ENCODE measurements at regions not wholly inside any gene's neighbourhood (a gene's known extent, or its start where the extent isn't known, plus 50 kb on each side); places are given as distances from the start of the nearest gene placed in this dataset.
A peak's percentile ranks its signal among the peaks of the same experiment; 100 is the strongest.

DNA sequence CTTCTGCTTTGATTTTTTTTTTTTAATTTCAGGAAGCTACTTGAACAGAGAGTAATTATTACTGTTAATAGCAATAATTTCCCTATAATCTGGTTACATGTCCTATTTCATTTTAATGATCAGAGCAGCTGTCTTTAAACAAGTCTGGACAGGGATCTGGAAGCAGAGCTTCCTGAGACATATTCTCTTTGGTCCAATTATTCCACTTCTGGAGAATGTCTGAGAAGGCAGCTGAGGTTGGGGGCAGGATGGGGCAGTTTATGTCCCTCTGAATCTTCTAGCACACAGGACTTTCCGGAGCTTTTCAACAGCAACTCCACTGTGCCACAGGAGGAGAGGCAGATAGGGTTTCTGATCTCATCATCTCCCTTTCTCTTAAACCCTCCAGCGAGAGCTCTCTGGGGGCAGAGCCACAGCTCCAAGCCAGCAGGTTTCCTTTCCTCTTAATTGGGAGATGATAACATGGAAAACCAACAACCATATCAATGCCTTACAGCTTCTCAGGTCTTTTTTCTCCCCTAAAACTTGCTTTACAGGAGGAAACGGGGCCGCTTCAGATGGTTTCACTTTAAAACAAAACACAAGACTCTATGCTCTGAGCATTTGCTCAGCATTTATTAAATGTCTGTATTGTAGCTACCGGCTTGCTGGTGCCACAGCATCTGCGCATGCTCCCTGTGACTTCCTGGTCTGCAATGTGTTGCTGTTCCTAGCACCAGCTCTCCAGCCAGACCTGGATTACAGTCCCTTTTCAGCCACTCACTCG, 425.7 kb upstream of the USP24 start:
- H3K9me3 ChIP-seq (replicated peaks; ENCODE audit: control insufficient read depth, insufficient read depth, low read length): no peaks in the 10 kb centered on the region; the same call in 2 of the 3 replicates
- TF ChIP-seq NR2F1 (conservative IDR thresholded peaks at IDR 0.05) (no peak), ZNF207 (IDR thresholded peaks at IDR 0.05; ENCODE audit: borderline replicate concordance) (no peak), NRF1 (conservative IDR thresholded peaks at IDR 0.05; ENCODE audit: low read depth, low read length) (peak; percentile 17; the same call in 1 of the 2 replicates)
- in situ Hi-C loops (cut with MboI) (no loop called here), intact Hi-C loops (cut with micrococcal nuclease; ENCODE audit: unreplicated experiment) (no loop called here)
- H3K36me3 ChIP-seq (ENCODE audit: control insufficient read depth in 2 of 2, insufficient read depth in 2 of 2, low read length in 1 of 2): no peaks in the 10 kb centered on the region
- DNase-seq (ENCODE audit: low read depth, low spot score) (peak; percentile 2), FAIRE-seq (peak; percentile 79), ATAC-seq (peak; percentile 75)
- H3K4me3 ChIP-seq: peak overlapping the region; percentile 27; the same call in 1 of the 2 replicates
- H3K4me2 ChIP-seq (ENCODE audit: control insufficient read depth, insufficient read depth): peak overlapping the region; percentile 72
- H3K27me3 ChIP-seq (replicated peaks in 1 of 2; ENCODE audit: control insufficient read depth in 2 of 2, insufficient read depth in 2 of 2, low read length in 1 of 2): no peaks in the 10 kb centered on the region; a peak in 1 of 4 replicates
- peak overlapping the region; percentile 29; the same call in 1 of the 2 replicates for H3K9ac ChIP-seq (ENCODE audit: control insufficient read depth, insufficient read depth, low read length)
- no TSS peak for BruUV-seq (replicated peaks)
- H4K20me1 ChIP-seq (ENCODE audit: control insufficient read depth, insufficient read depth): no peaks in the 10 kb centered on the region
- WGBS (ENCODE audit: insufficient coverage, insufficient replicate concordance, low lambda C conversion rate, missing lambda C conversion rate): 32% methylated on average over 7 of the region's 7 CpGs
- ChIA-PET SMC1A (ENCODE audit: uncharacterized antibody, unreplicated experiment) (interaction anchor here (0.6 to 1.4 kb wide), 6 partner anchors 14 to 943 kb away, joined by 3 to 5 read pairs (median 3); no protein-coding TSS in a partner anchor), RAD21 (ENCODE audit: unreplicated experiment) (no interaction called here), POLR2A (interaction anchor here (0.5 kb wide), 1 partner anchor 931 kb away, joined by 8 read pairs; no protein-coding TSS in a partner anchor), CTCF (interaction anchor here (0.7 to 0.9 kb wide), 4 partner anchors 18 to 265 kb away, joined by 3 to 4 read pairs (median 3); no protein-coding TSS in a partner anchor)
- H3K79me2 ChIP-seq (ENCODE audit: control insufficient read depth, insufficient read depth, low read length): no peaks in the 10 kb centered on the region
- peaks cover 6% of the 10 kb centered on the region; the same call in 1 of the 2 replicates for H3K4me1 ChIP-seq (ENCODE audit: control insufficient read depth, insufficient read depth, low read length)
- peak overlapping the region; percentile 69 for H2AFZ ChIP-seq (ENCODE audit: control insufficient read depth, low read depth, low read length)
- no peak overlapping the region for H3K27ac ChIP-seq (ENCODE audit: control insufficient read depth, insufficient read depth)

DNA sequence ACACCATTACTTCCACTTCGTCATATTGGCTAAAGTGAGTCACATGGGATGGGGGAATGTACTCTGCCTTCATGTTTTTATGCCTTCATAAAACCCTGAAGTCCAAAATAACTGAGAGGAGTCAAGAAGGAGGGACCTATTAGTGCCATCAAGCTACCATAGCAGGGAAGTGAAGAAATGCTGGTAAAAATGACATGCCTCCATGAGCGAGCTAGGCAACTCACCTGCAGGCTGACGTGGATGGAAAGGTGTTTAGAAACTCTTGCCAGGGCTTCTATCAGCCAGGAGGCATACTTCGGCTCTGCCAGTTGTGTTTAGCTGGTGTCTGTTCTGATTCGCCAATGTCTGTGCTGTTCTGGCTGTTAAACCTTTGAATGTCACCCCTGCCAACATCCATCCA, 424.4 kb upstream of the USP24 start:
- Histone ChIP-seq H2AFZ (ENCODE audit: control insufficient read depth, low read depth, low read length) (no peak overlapping the region), H3K36me3 (ENCODE audit: control insufficient read depth in 2 of 2, insufficient read depth in 2 of 2, low read length in 1 of 2) (no peaks in the 10 kb centered on the region), H3K27ac (ENCODE audit: control insufficient read depth, insufficient read depth) (no peak overlapping the region), H3K9ac (ENCODE audit: control insufficient read depth, insufficient read depth, low read length) (no peak overlapping the region), H3K4me3 (no peak overlapping the region), H3K4me2 (ENCODE audit: control insufficient read depth, insufficient read depth) (no peak overlapping the region), H3K79me2 (ENCODE audit: control insufficient read depth, insufficient read depth, low read length) (no peaks in the 10 kb centered on the region), H4K20me1 (ENCODE audit: control insufficient read depth, insufficient read depth) (no peaks in the 10 kb centered on the region), H3K27me3 (replicated peaks in 1 of 2; ENCODE audit: control insufficient read depth in 2 of 2, insufficient read depth in 2 of 2, low read length in 1 of 2) (no peaks in the 10 kb centered on the region; a peak in 1 of 4 replicates), H3K4me1 (ENCODE audit: control insufficient read depth, insufficient read depth, low read length) (peaks cover 6% of the 10 kb centered on the region; the same call in 1 of the 2 replicates), H3K9me3 (replicated peaks; ENCODE audit: control insufficient read depth, insufficient read depth, low read length) (no peaks in the 10 kb centered on the region; the same call in 2 of the 3 replicates)
- FAIRE-seq: no peak
- ChIA-PET CTCF (no interaction called here), POLR2A (no interaction called here), SMC1A (ENCODE audit: uncharacterized antibody, unreplicated experiment) (no interaction called here), RAD21 (ENCODE audit: unreplicated experiment) (no interaction called here)
- 18% methylated on average over 5 of the region's 5 CpGs for WGBS (ENCODE audit: insufficient coverage, insufficient replicate concordance, low lambda C conversion rate, missing lambda C conversion rate)
- ATAC-seq: no peak
- in situ Hi-C loops (cut with MboI) (no loop called here), intact Hi-C loops (cut with micrococcal nuclease; ENCODE audit: unreplicated experiment) (no loop called here)
- no peak for DNase-seq (ENCODE audit: low read depth, low spot score)
- no TSS peak for BruUV-seq (replicated peaks)
- TF ChIP-seq SRF (IDR thresholded peaks at IDR 0.05; ENCODE audit: low read depth in 2 of 2, low read length in 2 of 2) (no peak), ZNF384 (IDR thresholded peaks at IDR 0.05; ENCODE audit: borderline replicate concordance, low read depth, low read length) (no peak), BRCA1 (IDR thresholded peaks at IDR 0.05; ENCODE audit: low read depth, low read length) (no peak)
- TF ChIP-seq, protein P1, sequence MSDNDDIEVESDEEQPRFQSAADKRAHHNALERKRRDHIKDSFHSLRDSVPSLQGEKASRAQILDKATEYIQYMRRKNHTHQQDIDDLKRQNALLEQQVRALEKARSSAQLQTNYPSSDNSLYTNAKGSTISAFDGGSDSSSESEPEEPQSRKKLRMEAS (IDR thresholded peaks at IDR 0.05; ENCODE audit: low read depth, low read length): no peak
